Keratinocyte (primary cell): ENCODE measurements at regions not wholly inside any gene's neighbourhood (a gene's known extent, or its start where the extent isn't known, plus 50 kb on each side); places are given as distances from the start of the nearest gene placed in this dataset.

ENCODE experiments used
- CTCF ChIP-seq, 3 experiments: IDR thresholded peaks in 1 of 3; conservative IDR thresholded peaks in 1 of 3; optimal IDR thresholded peaks in 1 of 3; 2 replicates in 2 of 3; 3 replicates in 1 of 3; pipeline versions ENCODE3 to v1.5.1; 2011; ENCODE audit warnings: low read length in 3 of 3, mild to moderate bottlenecking in 3 of 3, moderate library complexity in 2 of 3, control low read depth in 1 of 3, inconsistent platforms in 1 of 3; ENCODE audit not compliant: insufficient read depth in 2 of 3; ENCODE audit errors: extremely low read depth in 1 of 3
- EZH2 ChIP-seq: IDR thresholded peaks from one replicate; pipeline ENCODE4 v1.6.1; 2012; ENCODE audit warnings: inconsistent platforms, mild to moderate bottlenecking, low read length, moderate library complexity

GRCh38 chr4:19214591-19215186, 1037.0 kb upstream of the SLIT2 start:
- TF ChIP-seq CTCF (optimal IDR thresholded peaks at IDR 0.05 in 1 of 3, IDR thresholded peaks at IDR 0.05 in 1 of 3, conservative IDR thresholded peaks at IDR 0.05 in 1 of 3; ENCODE audit: extremely low read depth in 1 of 3, insufficient read depth in 2 of 3, low read length in 3 of 3): no peak
- TF ChIP-seq EZH2: no peak
